ENCODE measurements at regions not wholly inside any gene's neighbourhood (a gene's known extent, or its start where the extent isn't known, plus 50 kb on each side); places are given as distances from the start of the nearest gene placed in this dataset.

GRCh38 chr2:16861111-16861510 is 195.5 kb upstream of the CYRIA start:
- Histone ChIP-seq H3K36me3 (ENCODE audit: insufficient read depth, low read length) (no peaks in the 10 kb centered on the region), H3K9me3 (ENCODE audit: control insufficient read depth in 1 of 2, insufficient read depth in 1 of 2, low read length in 2 of 2) (no peaks in the 10 kb centered on the region), H3K4me1 (ENCODE audit: insufficient read depth, low read length) (no peaks in the 10 kb centered on the region), H3K27ac (ENCODE audit: low read depth in 1 of 2, low read length in 2 of 2) (no peak overlapping the region), H3K4me3 (ENCODE audit: low read length) (no peak overlapping the region), H3K27me3 (ENCODE audit: control insufficient read depth in 1 of 2, insufficient read depth in 2 of 2, low read length in 2 of 2) (no peaks in the 10 kb centered on the region)
- POLR2A ChIA-PET, result no interaction called here
- no peak for TF ChIP-seq CTCF (IDR thresholded peaks at IDR 0.05)
- H3K4me3 Mint-ChIP-seq, result no peak overlapping the region
- ATAC-seq (ENCODE audit: poor library complexity), result no peak
- intact Hi-C loops (cut with DNase I, micrococcal nuclease), result no loop called here
- no peaks in the 10 kb centered on the region for H3K36me3 Mint-ChIP-seq (ENCODE audit: low read depth)
- CTCF ChIA-PET, result no interaction called here
- peaks cover 2% of the 10 kb centered on the region for H3K9me3 Mint-ChIP-seq
- peak in 1 of 14 experiments; percentile 1 for DNase-seq
- H3K27ac Mint-ChIP-seq, result no peak overlapping the region
- H3K4me1 Mint-ChIP-seq (ENCODE audit: low read depth), result no peaks in the 10 kb centered on the region
- H3K27me3 Mint-ChIP-seq, result no peaks in the 10 kb centered on the region

- Mint-ChIP-seq H3K36me3 (ENCODE audit: low read depth) (no peaks in the 10 kb centered on the region), H3K9me3 (peaks cover 2% of the 10 kb centered on the region), H3K4me1 (ENCODE audit: low read depth) (no peaks in the 10 kb centered on the region), H3K4me3 (no peak overlapping the region), H3K27ac (no peak overlapping the region), H3K27me3 (no peaks in the 10 kb centered on the region)
- intact Hi-C loops (cut with DNase I, micrococcal nuclease), result no loop called here
- no peaks in the 10 kb centered on the region for H3K9me3 ChIP-seq (ENCODE audit: control insufficient read depth in 1 of 2, insufficient read depth in 1 of 2, low read length in 2 of 2)
- H3K27me3 ChIP-seq (ENCODE audit: control insufficient read depth in 1 of 2, insufficient read depth in 2 of 2, low read length in 2 of 2), result no peaks in the 10 kb centered on the region
- DNase-seq (no peak), ATAC-seq (ENCODE audit: poor library complexity) (no peak)
- H3K4me3 ChIP-seq (ENCODE audit: low read length), result no peak overlapping the region
- TF ChIP-seq CTCF (IDR thresholded peaks at IDR 0.05), result no peak
- H3K4me1 ChIP-seq (ENCODE audit: insufficient read depth, low read length), result no peaks in the 10 kb centered on the region
- ChIA-PET POLR2A (no interaction called here), CTCF (no interaction called here)
- no peaks in the 10 kb centered on the region for H3K36me3 ChIP-seq (ENCODE audit: insufficient read depth, low read length)
- H3K27ac ChIP-seq (ENCODE audit: low read depth in 1 of 2, low read length in 2 of 2), result no peak overlapping the region
Measured at GRCh38 chr2:16860627-16861026, 195.0 kb upstream of the CYRIA start.

- H3K4me3 Mint-ChIP-seq, result no peak overlapping the region
- H3K36me3 Mint-ChIP-seq (ENCODE audit: low read depth), result no peaks in the 10 kb centered on the region
- H3K36me3 ChIP-seq (ENCODE audit: insufficient read depth, low read length), result no peaks in the 10 kb centered on the region
- H3K27me3 Mint-ChIP-seq, result no peaks in the 10 kb centered on the region
- intact Hi-C loops (cut with DNase I, micrococcal nuclease), result no loop called here
- TF ChIP-seq CTCF (IDR thresholded peaks at IDR 0.05), result no peak
- no peaks in the 10 kb centered on the region for H3K4me1 ChIP-seq (ENCODE audit: insufficient read depth, low read length)
- POLR2A ChIA-PET, result no interaction called here
- H3K9me3 Mint-ChIP-seq, result peaks cover 2% of the 10 kb centered on the region
- peaks cover 0 to 7% of the 10 kb centered on the region in 2 experiments for H3K9me3 ChIP-seq (ENCODE audit: control insufficient read depth in 1 of 2, insufficient read depth in 1 of 2, low read length in 2 of 2)
- ATAC-seq (ENCODE audit: poor library complexity) (no peak), DNase-seq (no peak)
- H3K27ac Mint-ChIP-seq, result no peak overlapping the region
- CTCF ChIA-PET, result no interaction called here
- no peak overlapping the region for H3K4me3 ChIP-seq (ENCODE audit: low read length)
- H3K27me3 ChIP-seq (ENCODE audit: control insufficient read depth in 1 of 2, insufficient read depth in 2 of 2, low read length in 2 of 2), result no peaks in the 10 kb centered on the region
- no peak overlapping the region for H3K27ac ChIP-seq (ENCODE audit: low read depth in 1 of 2, low read length in 2 of 2)
- no peaks in the 10 kb centered on the region for H3K4me1 Mint-ChIP-seq (ENCODE audit: low read depth)
Measured at GRCh38 chr2:16855183-16855582, 189.5 kb upstream of the CYRIA start.
